Aorta (tissue), 5 donors: ENCODE measurements at regions not wholly inside any gene's neighbourhood (a gene's known extent, or its start where the extent isn't known, plus 50 kb on each side); places are given as distances from the start of the nearest gene placed in this dataset.

Experiments used
- ATAC-seq: fragments of 200-7000 bp; cut with Tn5 transposase; one replicate; pipeline ENCODE4 v1.9.1; 2022; ENCODE audit warnings: moderate library complexity; ENCODE audit not compliant: low FRiP score
- DNase-seq, 2 donors: peaks; one replicate each; pipeline ENCODE4 v3.0.0-alpha.2; 2020
- H3K27ac ChIP-seq, 2 donors: one replicate each; pipeline ENCODE4 v1.5.1; 2013; ENCODE audit warnings: low read length in 2 of 2, mild to moderate bottlenecking in 2 of 2, moderate library complexity in 2 of 2, control low read depth in 1 of 2, inconsistent platforms in 1 of 2, low read depth in 1 of 2
- H3K27me3 ChIP-seq, 2 donors: one replicate each; pipeline ENCODE4 v1.6.1; 2013; ENCODE audit warnings: control low read depth in 1 of 2, low read length in 1 of 2, mild to moderate bottlenecking in 1 of 2, moderate library complexity in 1 of 2; ENCODE audit not compliant: insufficient read depth in 2 of 2, control insufficient read depth in 1 of 2
- H3K36me3 ChIP-seq, 2 donors: one replicate each; pipeline ENCODE4 v1.6.1; 2013; ENCODE audit warnings: control low read depth in 1 of 2, low read length in 1 of 2, mild to moderate bottlenecking in 1 of 2; ENCODE audit not compliant: insufficient read depth in 2 of 2, control insufficient read depth in 1 of 2
- H3K4me1 ChIP-seq, 2 donors: one replicate each; pipeline ENCODE4 v1.6.1; 2013; ENCODE audit warnings: low read length in 2 of 2, control low read depth in 1 of 2, mild to moderate bottlenecking in 1 of 2, moderate library complexity in 1 of 2; ENCODE audit not compliant: insufficient read depth in 2 of 2, control insufficient read depth in 1 of 2
- H3K4me3 ChIP-seq, 2 donors: one replicate each; pipeline ENCODE4 v1.5.1; 2013; ENCODE audit warnings: low read length in 2 of 2, control low read depth in 1 of 2, mild to moderate bottlenecking in 1 of 2
- H3K9me3 ChIP-seq: one replicate; pipeline ENCODE4 v1.6.1; 2013; ENCODE audit warnings: mild to moderate bottlenecking, low read length; ENCODE audit not compliant: control insufficient read depth
- WGBS, 2 donors: extraction: QIAGEN DNeasy Blood & Tissue Kit; methylation state at CpG; one replicate each; pipeline ENCODE4 v1.1.7; 2013; 5-methylcytosine and 5-hydroxymethylcytosine counted together
- intact Hi-C, 2 donors: fragments of 100-400 bp; cut with DNase I; formaldehyde crosslinking; loops; one replicate each; pipeline versions ENCODE4 v1.14.2 to v1.15.0; 2022
- donor health status: healthy with polysubstance abuse.
- donor health status: Bipolar disorder and iron deficiency.
- donor health status: DM: no; HTN: no; CAD: no.
- donor health status: DM: no; HTN: no; CAD: no.
- donor health status: DM: yes; HTN: yes; CAD: no.

GRCh38 chr13:53382008-53382407 is 353.4 kb downstream of the OLFM4 start:
- H3K27me3 ChIP-seq: no peaks in the 10 kb centered on the region
- H3K4me3 ChIP-seq: no peak overlapping the region
- H3K9me3 ChIP-seq: peaks cover 1% of the 10 kb centered on the region
- H3K27ac ChIP-seq: no peak overlapping the region
- DNase-seq (no peak), ATAC-seq (no peak)
- H3K36me3 ChIP-seq: no peaks in the 10 kb centered on the region
- intact Hi-C loops: no loop called here
- WGBS, 2 donors: 48 to 65% methylated on average over 3 of the region's 3 CpGs
- no peaks in the 10 kb centered on the region for H3K4me1 ChIP-seq

- DNase-seq: no peak
- no peak overlapping the region for H3K27ac ChIP-seq
- H3K4me3 ChIP-seq: no peak overlapping the region
- 71 to 74% methylated on average over 2 of the region's 2 CpGs for WGBS, 2 donors
- no peak for ATAC-seq
- intact Hi-C loops: no loop called here
- no peaks in the 10 kb centered on the region for H3K27me3 ChIP-seq
- H3K9me3 ChIP-seq: no peaks in the 10 kb centered on the region
- no peaks in the 10 kb centered on the region for H3K4me1 ChIP-seq
- H3K36me3 ChIP-seq: no peaks in the 10 kb centered on the region
These were observed 369.4 kb downstream of the OLFM4 start for GRCh38 chr13:53398051-53398450.

GRCh38 chr13:53405616-53406015 is 377.0 kb downstream of the OLFM4 start:
- intact Hi-C loops: no loop called here
- Histone ChIP-seq H3K36me3 (no peaks in the 10 kb centered on the region), H3K27me3 (peaks cover 0 to 2% of the 10 kb centered on the region in 2 donors), H3K4me1 (no peaks in the 10 kb centered on the region), H3K9me3 (no peaks in the 10 kb centered on the region), H3K4me3 (no peak overlapping the region), H3K27ac (no peak overlapping the region)
- WGBS, 2 donors: 70 to 74% methylated on average over 8 of the region's 8 CpGs
- DNase-seq (no peak), ATAC-seq (no peak)

DNA sequence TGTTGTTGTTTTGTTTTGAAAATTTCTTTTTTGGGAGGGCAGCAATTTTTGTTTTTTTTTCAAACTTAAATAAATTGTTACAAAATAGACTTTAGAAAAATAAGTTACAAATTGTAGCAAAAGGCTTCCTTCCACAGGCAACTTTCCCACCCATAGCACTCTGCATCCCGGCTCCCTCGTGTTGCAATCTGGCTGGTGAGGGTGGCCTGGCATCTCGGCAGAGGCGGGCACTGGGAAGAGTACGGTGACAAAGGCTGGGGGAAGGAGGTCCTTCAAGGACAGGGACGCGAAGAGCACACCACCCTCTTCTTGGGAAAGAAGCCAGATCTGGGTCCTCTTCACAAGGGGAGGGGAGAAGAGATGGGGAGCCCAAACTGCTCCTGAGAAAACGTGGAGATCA is 379.7 kb downstream of the OLFM4 start:
- no peak overlapping the region for H3K27ac ChIP-seq
- no peak overlapping the region for H3K4me3 ChIP-seq
- intact Hi-C loops: no loop called here
- no peaks in the 10 kb centered on the region for H3K9me3 ChIP-seq
- H3K36me3 ChIP-seq: no peaks in the 10 kb centered on the region
- ATAC-seq (no peak), DNase-seq (no peak)
- WGBS, 2 donors: 87 to 88% methylated on average over 8 of the region's 8 CpGs
- peaks cover 0 to 2% of the 10 kb centered on the region in 2 donors for H3K27me3 ChIP-seq
- no peaks in the 10 kb centered on the region for H3K4me1 ChIP-seq

DNA sequence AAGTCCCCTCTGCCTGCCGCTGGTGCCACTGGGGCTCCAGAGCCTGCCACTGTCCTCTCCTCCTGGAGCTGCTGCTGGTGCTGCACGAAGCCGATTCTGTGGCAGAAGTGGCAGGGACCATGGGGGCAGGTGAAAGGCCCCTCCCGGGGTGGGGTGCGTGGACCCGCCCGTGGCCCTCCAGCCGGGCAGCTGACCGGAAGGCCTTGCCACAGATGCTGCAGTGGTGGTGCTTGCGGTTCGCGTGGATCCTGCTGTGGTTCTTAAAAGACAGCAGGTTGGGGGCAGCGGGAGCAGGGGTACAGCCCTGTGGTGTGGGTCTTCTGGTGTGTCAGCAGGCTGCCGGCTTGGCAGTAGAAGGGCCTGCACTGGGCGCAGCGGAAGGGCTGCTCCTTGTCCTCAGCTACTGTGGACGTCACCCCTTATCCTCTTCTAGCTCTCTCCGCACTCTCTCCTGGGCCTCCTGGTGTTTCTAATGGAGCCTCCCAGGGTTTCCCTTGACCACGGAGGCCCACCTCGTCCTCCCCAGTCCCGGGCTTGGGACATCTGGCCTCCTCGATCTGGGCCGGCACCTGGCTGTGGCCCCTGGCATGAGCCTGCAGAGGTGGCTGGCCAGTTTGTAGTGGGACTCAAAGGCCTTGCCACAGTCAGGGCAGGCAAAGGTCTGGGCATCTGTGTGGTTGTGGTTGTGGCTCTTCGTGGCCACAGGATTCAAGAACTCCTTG is 380.4 kb downstream of the OLFM4 start:
- DNase-seq (no peak), ATAC-seq (peak; percentile 4)
- no peaks in the 10 kb centered on the region for H3K4me1 ChIP-seq
- intact Hi-C loops: no loop called here
- H3K9me3 ChIP-seq: no peaks in the 10 kb centered on the region
- no peak overlapping the region for H3K27ac ChIP-seq
- H3K27me3 ChIP-seq: peaks cover 0 to 2% of the 10 kb centered on the region in 2 donors
- 95 to 96% methylated on average over 24 of the region's 24 CpGs for WGBS, 2 donors
- no peak overlapping the region for H3K4me3 ChIP-seq
- no peaks in the 10 kb centered on the region for H3K36me3 ChIP-seq

- intact Hi-C loops: no loop called here
- no peak overlapping the region for H3K4me3 ChIP-seq
- no peaks in the 10 kb centered on the region for H3K36me3 ChIP-seq
- WGBS, 2 donors: 43 to 48% methylated on average over 1 of the region's 1 CpG
- H3K27ac ChIP-seq: no peak overlapping the region
- no peaks in the 10 kb centered on the region for H3K27me3 ChIP-seq
- no peaks in the 10 kb centered on the region for H3K4me1 ChIP-seq
- no peak for DNase-seq
- no peak for ATAC-seq
- H3K9me3 ChIP-seq: no peaks in the 10 kb centered on the region
These were observed 382.9 kb downstream of the OLFM4 start for GRCh38 chr13:53411463-53411862.

DNA sequence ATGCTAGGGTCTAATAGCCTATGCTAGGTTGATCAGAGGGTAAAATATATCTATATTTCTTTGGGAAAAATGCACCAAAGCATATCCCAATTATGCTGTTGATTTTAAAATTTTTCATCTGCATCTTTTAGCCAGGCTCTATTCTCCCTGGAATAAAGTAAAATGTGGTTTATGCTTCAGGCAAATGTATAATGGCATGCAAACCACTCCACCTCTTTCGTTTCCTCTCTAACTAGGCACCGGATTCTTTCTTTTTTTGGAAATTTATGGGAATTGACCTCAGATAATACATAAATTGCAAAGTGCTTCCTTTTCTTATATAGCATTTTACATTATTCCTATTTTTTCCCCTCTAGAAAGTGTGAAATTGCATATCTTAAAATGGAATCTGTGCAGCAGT is 386.5 kb downstream of the OLFM4 start:
- Histone ChIP-seq H3K4me3 (no peak overlapping the region), H3K27me3 (no peaks in the 10 kb centered on the region), H3K36me3 (no peaks in the 10 kb centered on the region), H3K27ac (no peak overlapping the region), H3K9me3 (no peaks in the 10 kb centered on the region), H3K4me1 (no peaks in the 10 kb centered on the region)
- DNase-seq: no peak
- 70 to 75% methylated on average over 2 of the region's 2 CpGs for WGBS, 2 donors
- no peak for ATAC-seq
- intact Hi-C loops: no loop called here

GRCh38 chr13:53417601-53418000 is 389.0 kb downstream of the OLFM4 start:
- ATAC-seq: no peak
- no peak overlapping the region for H3K27ac ChIP-seq
- no peaks in the 10 kb centered on the region for H3K4me1 ChIP-seq
- intact Hi-C loops: no loop called here
- no peaks in the 10 kb centered on the region for H3K36me3 ChIP-seq
- no peaks in the 10 kb centered on the region for H3K27me3 ChIP-seq
- H3K9me3 ChIP-seq: no peaks in the 10 kb centered on the region
- no peak for DNase-seq
- H3K4me3 ChIP-seq: no peak overlapping the region

- Histone ChIP-seq H3K9me3 (no peaks in the 10 kb centered on the region), H3K4me3 (no peak overlapping the region), H3K27me3 (no peaks in the 10 kb centered on the region), H3K27ac (no peak overlapping the region), H3K4me1 (no peaks in the 10 kb centered on the region), H3K36me3 (no peaks in the 10 kb centered on the region)
- DNase-seq (no peak), ATAC-seq (no peak)
- intact Hi-C loops: no loop called here
- 72 to 81% methylated on average over 1 of the region's 1 CpG for WGBS, 2 donors
These were observed 393.8 kb downstream of the OLFM4 start for GRCh38 chr13:53422415-53422814.
